Fibroblast of lung (primary cell): ENCODE measurements at regions not wholly inside any gene's neighbourhood (a gene's known extent, or its start where the extent isn't known, plus 50 kb on each side); places are given as distances from the start of the nearest gene placed in this dataset.

ENCODE experiments used
- DNase-seq, 2 donors: peaks; one replicate each; pipeline versions ENCODE4 v3.0.0 to v3.0.0-alpha.2; 2010; ENCODE audit warnings: low read depth in 2 of 2
- H2AFZ ChIP-seq: 2 replicates; pipeline ENCODE4 v1.5.1; 2012; ENCODE audit warnings: low read length, control low read depth, inconsistent platforms
- H3K27ac ChIP-seq: 2 replicates; pipeline ENCODE4 v1.5.1; 2011; ENCODE audit warnings: low read length, control low read depth; ENCODE audit not compliant: insufficient read depth
- H3K27me3 ChIP-seq: 2 replicates; pipeline ENCODE4 v1.5.1; 2011; ENCODE audit warnings: mild to moderate bottlenecking, low read length; ENCODE audit not compliant: control insufficient read depth, insufficient read depth
- H3K36me3 ChIP-seq: 2 replicates; pipeline ENCODE4 v1.5.1; 2011; ENCODE audit warnings: low read length; ENCODE audit not compliant: control insufficient read depth, insufficient read depth
- H3K4me1 ChIP-seq: 2 replicates; pipeline ENCODE4 v1.5.1; 2011; ENCODE audit warnings: low read length; ENCODE audit not compliant: control insufficient read depth, insufficient read depth; ENCODE audit errors: extremely low read depth
- H3K4me2 ChIP-seq: 2 replicates; pipeline ENCODE4 v1.5.1; 2011; ENCODE audit warnings: low read length, control low read depth; ENCODE audit not compliant: insufficient read depth; ENCODE audit errors: extremely low read depth
- H3K4me3 ChIP-seq, 4 experiments: fragments of 200-600 bp in 1 of 4; sonication (generic) in 1 of 4; replicated peaks in 1 of 4; 2 replicates each; pipeline ENCODE4 v1.5.1; 2011 to 2016; ENCODE audit warnings: low read length in 4 of 4, low read depth in 3 of 4, mild to moderate bottlenecking in 3 of 4, control low read depth in 2 of 4, inconsistent platforms in 1 of 4, mixed read lengths in 1 of 4; ENCODE audit not compliant: insufficient read depth in 1 of 4; ENCODE audit errors: control extremely low read depth in 1 of 4
- H3K79me2 ChIP-seq: 2 replicates; pipeline ENCODE4 v1.5.1; 2012; ENCODE audit warnings: mild to moderate bottlenecking, low read length, inconsistent platforms; ENCODE audit not compliant: control insufficient read depth, insufficient read depth
- H3K9ac ChIP-seq: 2 replicates; pipeline ENCODE4 v1.5.1; 2011; ENCODE audit warnings: mild to moderate bottlenecking, low read length, control low read depth; ENCODE audit not compliant: insufficient read depth
- H3K9me3 ChIP-seq: 2 replicates; pipeline ENCODE4 v1.5.1; 2012; ENCODE audit warnings: low read depth, low read length; ENCODE audit not compliant: control insufficient read depth, insufficient read depth
- H4K20me1 ChIP-seq: 2 replicates; pipeline ENCODE4 v1.5.1; 2011; ENCODE audit warnings: low read length; ENCODE audit not compliant: control insufficient read depth, insufficient read depth; ENCODE audit errors: extremely low read depth
- EZH2 ChIP-seq: IDR thresholded peaks from 2 replicates; pipeline ENCODE4 v1.5.1; 2012; ENCODE audit warnings: low read length, control low read depth, mild to moderate bottlenecking; ENCODE audit errors: missing control alignments
- TF ChIP-seq, protein P1 (sequence below), 2 donors: IDR thresholded peaks in 1 of 2; conservative IDR thresholded peaks in 1 of 2; 1 replicate in 1 of 2; 2 replicates in 1 of 2; pipeline ENCODE4 v1.5.1; 2011 to 2012; ENCODE audit warnings: low read length in 2 of 2, control low read depth in 1 of 2, inconsistent platforms in 1 of 2, low read depth in 1 of 2, mild to moderate bottlenecking in 1 of 2

DNA sequence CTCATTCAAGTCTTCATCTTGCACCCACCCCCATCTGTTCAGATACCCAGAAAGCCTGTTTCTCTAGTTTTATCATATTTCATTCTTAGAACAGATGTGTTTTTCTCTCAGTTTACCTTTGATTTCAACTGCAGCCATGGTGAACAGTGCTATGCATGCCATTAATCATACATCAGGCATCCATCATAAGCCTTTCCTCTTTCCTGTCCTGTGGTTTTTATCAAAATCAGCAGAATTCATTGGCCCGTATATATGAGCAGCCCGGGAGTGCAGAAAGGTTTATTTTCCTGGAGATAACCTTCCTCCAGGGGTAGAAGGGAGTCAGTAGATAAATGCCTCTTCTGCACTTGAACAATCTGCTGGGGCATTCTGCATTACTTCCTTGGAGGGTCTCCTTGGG is 65.7 kb downstream of the IL21 start:
- Histone ChIP-seq H3K4me3 (no peak overlapping the region), H3K4me1 (no peaks in the 10 kb centered on the region), H3K9me3 (no peaks in the 10 kb centered on the region), H3K36me3 (no peaks in the 10 kb centered on the region), H2AFZ (no peak overlapping the region), H3K79me2 (no peaks in the 10 kb centered on the region), H3K9ac (no peak overlapping the region), H4K20me1 (no peaks in the 10 kb centered on the region), H3K4me2 (no peak overlapping the region), H3K27ac (no peak overlapping the region), H3K27me3 (no peaks in the 10 kb centered on the region)
- TF ChIP-seq EZH2, result no peak
- TF ChIP-seq, protein P1, sequence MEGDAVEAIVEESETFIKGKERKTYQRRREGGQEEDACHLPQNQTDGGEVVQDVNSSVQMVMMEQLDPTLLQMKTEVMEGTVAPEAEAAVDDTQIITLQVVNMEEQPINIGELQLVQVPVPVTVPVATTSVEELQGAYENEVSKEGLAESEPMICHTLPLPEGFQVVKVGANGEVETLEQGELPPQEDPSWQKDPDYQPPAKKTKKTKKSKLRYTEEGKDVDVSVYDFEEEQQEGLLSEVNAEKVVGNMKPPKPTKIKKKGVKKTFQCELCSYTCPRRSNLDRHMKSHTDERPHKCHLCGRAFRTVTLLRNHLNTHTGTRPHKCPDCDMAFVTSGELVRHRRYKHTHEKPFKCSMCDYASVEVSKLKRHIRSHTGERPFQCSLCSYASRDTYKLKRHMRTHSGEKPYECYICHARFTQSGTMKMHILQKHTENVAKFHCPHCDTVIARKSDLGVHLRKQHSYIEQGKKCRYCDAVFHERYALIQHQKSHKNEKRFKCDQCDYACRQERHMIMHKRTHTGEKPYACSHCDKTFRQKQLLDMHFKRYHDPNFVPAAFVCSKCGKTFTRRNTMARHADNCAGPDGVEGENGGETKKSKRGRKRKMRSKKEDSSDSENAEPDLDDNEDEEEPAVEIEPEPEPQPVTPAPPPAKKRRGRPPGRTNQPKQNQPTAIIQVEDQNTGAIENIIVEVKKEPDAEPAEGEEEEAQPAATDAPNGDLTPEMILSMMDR (conservative IDR thresholded peaks at IDR 0.05 in 1 of 2, IDR thresholded peaks at IDR 0.05 in 1 of 2; ENCODE audit: low read depth in 1 of 2, low read length in 2 of 2), result no peak
- DNase-seq, result no peak

DNA sequence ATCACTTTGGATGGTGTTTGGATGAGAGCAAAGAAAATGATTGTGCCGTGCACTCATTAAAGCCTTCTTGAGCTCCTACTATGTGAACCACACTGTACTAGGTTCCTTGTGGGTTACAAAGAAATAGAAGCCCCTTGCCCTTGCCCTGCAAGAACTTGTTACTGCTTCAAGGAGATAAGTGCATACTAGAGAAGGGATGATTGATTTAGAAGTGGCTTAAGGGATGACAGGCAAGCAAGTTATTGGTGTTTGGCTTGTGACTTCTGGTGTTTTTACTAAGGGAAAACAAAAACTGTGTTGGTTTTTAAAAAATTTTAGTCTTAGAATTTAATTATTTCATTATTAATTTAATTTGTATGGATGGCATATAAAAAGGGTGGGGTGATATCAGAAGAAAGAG is 67.4 kb downstream of the IL21 start:
- Histone ChIP-seq H3K9me3 (no peaks in the 10 kb centered on the region), H4K20me1 (no peaks in the 10 kb centered on the region)
- DNase-seq, result no peak

DNA sequence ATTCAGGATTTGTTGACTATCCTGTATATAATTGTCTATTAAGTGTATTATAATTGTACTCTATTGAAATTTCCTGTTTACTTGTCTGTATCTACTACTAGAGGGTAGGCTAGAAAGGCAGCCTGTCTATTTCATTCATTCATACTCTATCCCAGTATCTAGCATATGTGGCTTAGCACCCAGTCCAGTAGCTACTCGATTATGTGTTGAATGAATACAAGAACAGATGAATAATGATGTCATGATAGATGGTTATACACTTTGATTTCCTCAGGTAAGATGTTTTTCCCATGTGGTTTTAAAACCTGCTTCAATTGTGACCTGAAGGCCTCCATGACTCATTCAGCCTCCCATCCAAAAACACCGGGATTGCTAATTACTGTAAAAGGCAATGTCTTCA is 68.0 kb downstream of the IL21 start:
- Histone ChIP-seq H3K9me3 (no peaks in the 10 kb centered on the region), H3K27me3 (no peaks in the 10 kb centered on the region), H3K4me3 (no peak overlapping the region), H4K20me1 (no peaks in the 10 kb centered on the region), H3K4me2 (no peak overlapping the region), H3K79me2 (no peaks in the 10 kb centered on the region), H3K9ac (no peak overlapping the region), H3K36me3 (no peaks in the 10 kb centered on the region), H3K27ac (no peak overlapping the region), H2AFZ (no peak overlapping the region), H3K4me1 (no peaks in the 10 kb centered on the region)
- TF ChIP-seq, protein P1 (conservative IDR thresholded peaks at IDR 0.05 in 1 of 2, IDR thresholded peaks at IDR 0.05 in 1 of 2; ENCODE audit: low read depth in 1 of 2, low read length in 2 of 2), result no peak
- no peak for TF ChIP-seq EZH2
- DNase-seq, result no peak

More for the DNA sequence above, 67.4 kb downstream of the IL21 start:
- H3K27ac ChIP-seq, result no peak overlapping the region
- no peak overlapping the region for H3K4me2 ChIP-seq
- no peaks in the 10 kb centered on the region for H3K79me2 ChIP-seq
- H3K4me1 ChIP-seq, result no peaks in the 10 kb centered on the region
- TF ChIP-seq EZH2, result no peak
- TF ChIP-seq, protein P1 (conservative IDR thresholded peaks at IDR 0.05 in 1 of 2, IDR thresholded peaks at IDR 0.05 in 1 of 2; ENCODE audit: low read depth in 1 of 2, low read length in 2 of 2), result no peak
- no peak overlapping the region for H3K9ac ChIP-seq
- no peak overlapping the region for H3K4me3 ChIP-seq
- no peaks in the 10 kb centered on the region for H3K36me3 ChIP-seq
- H3K27me3 ChIP-seq, result no peaks in the 10 kb centered on the region
- H2AFZ ChIP-seq, result no peak overlapping the region
